GM23338 (cell line): ENCODE measurements at regions not wholly inside any gene's neighbourhood (a gene's known extent, or its start where the extent isn't known, plus 50 kb on each side); places are given as distances from the start of the nearest gene placed in this dataset.

Experiments used
- ATAC-seq: fragments of 200-7000 bp; cut with Tn5 transposase; 3 replicates; pipeline ENCODE4 v1.9.1; 2020
- DNase-seq: peaks from one replicate; pipeline ENCODE4 v3.0.0-alpha.2; 2015; ENCODE audit warnings: low spot score
- H2AFZ ChIP-seq: fragments of 200-600 bp; sonication (generic); 2 replicates; pipeline ENCODE4 v1.8.0; 2016; ENCODE audit warnings: antibody characterized with exemption, mild to moderate bottlenecking, moderate library complexity
- H3F3A ChIP-seq: fragments of 200-600 bp; sonication (generic); replicated peaks from 2 replicates; pipeline ENCODE4 v1.8.0; 2017; ENCODE audit warnings: antibody characterized with exemption, mixed run types, low read depth
- H3K27ac ChIP-seq: fragments of 200-600 bp; sonication (generic); 2 replicates; pipeline ENCODE4 v1.6.1; 2016; ENCODE audit warnings: low read depth
- H3K27me3 ChIP-seq: fragments of 200-600 bp; sonication (generic); 2 replicates; pipeline ENCODE4 v1.8.0; 2016; ENCODE audit warnings: mild to moderate bottlenecking, mixed run types, moderate library complexity; ENCODE audit not compliant: insufficient read depth
- H3K36me3 ChIP-seq: fragments of 200-600 bp; sonication (generic); 2 replicates; pipeline ENCODE4 v1.8.0; 2016; ENCODE audit warnings: mild to moderate bottlenecking; ENCODE audit not compliant: insufficient read depth
- H3K4me1 ChIP-seq: fragments of 200-600 bp; sonication (generic); 2 replicates; pipeline ENCODE4 v1.8.0; 2016; ENCODE audit warnings: mild to moderate bottlenecking, moderate library complexity; ENCODE audit not compliant: insufficient read depth
- H3K4me2 ChIP-seq: fragments of 200-600 bp; sonication (generic); 2 replicates; pipeline ENCODE4 v1.7.1; 2017; ENCODE audit warnings: mixed run types
- H3K4me3 ChIP-seq: fragments of 200-600 bp; sonication (generic); 2 replicates; pipeline ENCODE4 v1.6.1; 2016; ENCODE audit warnings: mixed run types
- H3K79me2 ChIP-seq: fragments of 200-600 bp; sonication (generic); replicated peaks from 2 replicates; pipeline ENCODE4 v1.8.0; 2017; ENCODE audit warnings: mild to moderate bottlenecking; ENCODE audit not compliant: insufficient read depth
- H3K9me2 ChIP-seq: fragments of 200-600 bp; sonication (generic); 2 replicates; pipeline ENCODE4 v1.8.0; 2017; ENCODE audit not compliant: insufficient read depth
- H4K20me1 ChIP-seq: fragments of 200-600 bp; sonication (generic); replicated peaks from 2 replicates; pipeline ENCODE4 v1.8.0; 2017; ENCODE audit warnings: mild to moderate bottlenecking; ENCODE audit not compliant: insufficient read depth
- H3K27ac Mint-ChIP-seq: 2 replicates; pipeline ENCODE4 v1.8.0; 2020; ENCODE audit warnings: inconsistent platforms, mild to moderate bottlenecking, moderate library complexity, mixed read lengths
- H3K27me3 Mint-ChIP-seq: 3 replicates; pipeline ENCODE4 v1.8.0; 2022; ENCODE audit warnings: low read depth, mild to moderate bottlenecking, moderate library complexity, mixed read lengths, inconsistent platforms; ENCODE audit not compliant: insufficient read depth, poor library complexity
- H3K36me3 Mint-ChIP-seq: 3 replicates; pipeline ENCODE4 v1.8.0; 2021; ENCODE audit warnings: low read depth, mild to moderate bottlenecking, inconsistent platforms, moderate library complexity, mixed read lengths
- H3K4me1 Mint-ChIP-seq: 3 replicates; pipeline ENCODE4 v1.8.0; 2020; ENCODE audit warnings: mild to moderate bottlenecking, inconsistent platforms, mixed read lengths
- H3K4me3 Mint-ChIP-seq: 3 replicates; pipeline ENCODE4 v1.8.0; 2021; ENCODE audit warnings: moderate library complexity, mild to moderate bottlenecking, inconsistent platforms, mixed read lengths
- H3K9me3 Mint-ChIP-seq: 3 replicates; pipeline ENCODE4 v1.8.0; 2020; ENCODE audit warnings: moderate library complexity, mild to moderate bottlenecking, inconsistent platforms, mixed read lengths
- CREB1 ChIP-seq: fragments of 250-450 bp; sonication (Bioruptor Pico); IDR thresholded peaks from 2 replicates; pipeline ENCODE4 v1.5.0; 2020; ENCODE audit warnings: low read depth, mild to moderate bottlenecking, moderate library complexity
- EZH2 ChIP-seq: fragments of 200-600 bp; sonication (generic); IDR thresholded peaks from one replicate; pipeline ENCODE4 v1.8.0; 2017; ENCODE audit warnings: antibody characterized with exemption, mild to moderate bottlenecking, low read depth; ENCODE audit not compliant: unreplicated experiment
- EZH2phosphoT487 ChIP-seq: fragments of 200-600 bp; sonication (generic); IDR thresholded peaks from one replicate; pipeline ENCODE4 v1.8.1; 2018; ENCODE audit warnings: antibody characterized with exemption; ENCODE audit not compliant: unreplicated experiment
- JUNB ChIP-seq: IDR thresholded peaks from one replicate; pipeline ENCODE4 v1.6.1; 2016; ENCODE audit warnings: antibody characterized with exemption; ENCODE audit not compliant: unreplicated experiment
- NANOG ChIP-seq: IDR thresholded peaks from 2 replicates; pipeline ENCODE4 v1.6.1; 2016; ENCODE audit warnings: antibody characterized with exemption, borderline replicate concordance
- POLR2AphosphoS5 ChIP-seq: IDR thresholded peaks from 2 replicates; pipeline ENCODE4 v1.6.1; 2016; ENCODE audit warnings: antibody characterized with exemption, low read depth
- STAT1 ChIP-seq: IDR thresholded peaks from one replicate; pipeline ENCODE4 v1.6.1; 2016; ENCODE audit warnings: antibody characterized with exemption; ENCODE audit not compliant: unreplicated experiment
- ZNF114 ChIP-seq: fragments of 250-450 bp; sonication (Bioruptor Pico); IDR thresholded peaks from 2 replicates; pipeline ENCODE4 v1.5.0; 2020; ENCODE audit warnings: mild to moderate bottlenecking, moderate library complexity
- ZNF331 ChIP-seq: fragments of 250-450 bp; sonication (Bioruptor Pico); IDR thresholded peaks from 2 replicates; pipeline ENCODE4 v1.5.0; 2020; ENCODE audit warnings: low read depth, mild to moderate bottlenecking, moderate library complexity
- TF ChIP-seq, protein P1 (sequence below): IDR thresholded peaks from one replicate; pipeline ENCODE4 v1.6.1; 2018; ENCODE audit warnings: antibody characterized with exemption; ENCODE audit not compliant: unreplicated experiment
- TF ChIP-seq, protein P2 (sequence below), 2 experiments: fragments of 200-600 bp in 1 of 2; sonication (generic) in 1 of 2; conservative IDR thresholded peaks; 2 replicates each; pipeline versions ENCODE4 v1.5.1 to v1.6.1; 2016 to 2017; ENCODE audit warnings: antibody characterized with exemption in 2 of 2, low read depth in 2 of 2, mild to moderate bottlenecking in 2 of 2, moderate library complexity in 1 of 2
- TF ChIP-seq, protein P3 (sequence below): IDR thresholded peaks from 2 replicates; pipeline ENCODE4 v1.6.1; 2016; ENCODE audit warnings: antibody characterized with exemption
- TF ChIP-seq, protein P4 (sequence below): fragments of 250-450 bp; sonication (Bioruptor Pico); IDR thresholded peaks from 2 replicates; pipeline ENCODE4 v1.5.0; 2020; ENCODE audit warnings: mild to moderate bottlenecking, moderate library complexity

DNA sequence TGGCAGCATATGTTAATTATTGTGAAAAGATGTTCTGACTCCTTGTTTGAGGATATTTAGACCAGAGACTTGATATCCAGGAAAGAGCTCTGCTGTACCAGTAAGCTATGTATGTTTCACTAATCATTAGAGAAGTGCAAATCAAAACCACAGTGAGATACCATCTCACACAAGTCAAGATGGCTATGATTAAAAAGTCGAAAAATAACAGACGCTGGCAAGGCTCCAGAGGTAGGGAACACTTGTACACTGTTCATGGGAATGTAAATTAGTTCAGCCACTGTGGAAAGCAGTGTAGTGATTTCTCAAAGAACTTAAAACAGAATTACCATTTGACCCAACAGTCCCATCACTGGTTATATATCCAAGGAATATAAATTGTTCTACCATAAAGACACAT, 171.6 kb downstream of the DPY19L2 start:
- no peaks in the 10 kb centered on the region for H3K4me1 Mint-ChIP-seq
- Histone ChIP-seq H3F3A (no peaks in the 10 kb centered on the region), H3K27ac (no peak overlapping the region), H3K79me2 (no peaks in the 10 kb centered on the region), H3K27me3 (no peaks in the 10 kb centered on the region), H3K9me2 (no peaks in the 10 kb centered on the region), H2AFZ (no peak overlapping the region), H3K4me1 (no peaks in the 10 kb centered on the region), H3K4me3 (no peak overlapping the region), H3K36me3 (no peaks in the 10 kb centered on the region), H3K4me2 (no peak overlapping the region), H4K20me1 (no peaks in the 10 kb centered on the region)
- peaks cover 2% of the 10 kb centered on the region for H3K27me3 Mint-ChIP-seq
- TF ChIP-seq, protein P1, sequence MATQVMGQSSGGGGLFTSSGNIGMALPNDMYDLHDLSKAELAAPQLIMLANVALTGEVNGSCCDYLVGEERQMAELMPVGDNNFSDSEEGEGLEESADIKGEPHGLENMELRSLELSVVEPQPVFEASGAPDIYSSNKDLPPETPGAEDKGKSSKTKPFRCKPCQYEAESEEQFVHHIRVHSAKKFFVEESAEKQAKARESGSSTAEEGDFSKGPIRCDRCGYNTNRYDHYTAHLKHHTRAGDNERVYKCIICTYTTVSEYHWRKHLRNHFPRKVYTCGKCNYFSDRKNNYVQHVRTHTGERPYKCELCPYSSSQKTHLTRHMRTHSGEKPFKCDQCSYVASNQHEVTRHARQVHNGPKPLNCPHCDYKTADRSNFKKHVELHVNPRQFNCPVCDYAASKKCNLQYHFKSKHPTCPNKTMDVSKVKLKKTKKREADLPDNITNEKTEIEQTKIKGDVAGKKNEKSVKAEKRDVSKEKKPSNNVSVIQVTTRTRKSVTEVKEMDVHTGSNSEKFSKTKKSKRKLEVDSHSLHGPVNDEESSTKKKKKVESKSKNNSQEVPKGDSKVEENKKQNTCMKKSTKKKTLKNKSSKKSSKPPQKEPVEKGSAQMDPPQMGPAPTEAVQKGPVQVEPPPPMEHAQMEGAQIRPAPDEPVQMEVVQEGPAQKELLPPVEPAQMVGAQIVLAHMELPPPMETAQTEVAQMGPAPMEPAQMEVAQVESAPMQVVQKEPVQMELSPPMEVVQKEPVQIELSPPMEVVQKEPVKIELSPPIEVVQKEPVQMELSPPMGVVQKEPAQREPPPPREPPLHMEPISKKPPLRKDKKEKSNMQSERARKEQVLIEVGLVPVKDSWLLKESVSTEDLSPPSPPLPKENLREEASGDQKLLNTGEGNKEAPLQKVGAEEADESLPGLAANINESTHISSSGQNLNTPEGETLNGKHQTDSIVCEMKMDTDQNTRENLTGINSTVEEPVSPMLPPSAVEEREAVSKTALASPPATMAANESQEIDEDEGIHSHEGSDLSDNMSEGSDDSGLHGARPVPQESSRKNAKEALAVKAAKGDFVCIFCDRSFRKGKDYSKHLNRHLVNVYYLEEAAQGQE, result no peak
- TF ChIP-seq, protein P2, sequence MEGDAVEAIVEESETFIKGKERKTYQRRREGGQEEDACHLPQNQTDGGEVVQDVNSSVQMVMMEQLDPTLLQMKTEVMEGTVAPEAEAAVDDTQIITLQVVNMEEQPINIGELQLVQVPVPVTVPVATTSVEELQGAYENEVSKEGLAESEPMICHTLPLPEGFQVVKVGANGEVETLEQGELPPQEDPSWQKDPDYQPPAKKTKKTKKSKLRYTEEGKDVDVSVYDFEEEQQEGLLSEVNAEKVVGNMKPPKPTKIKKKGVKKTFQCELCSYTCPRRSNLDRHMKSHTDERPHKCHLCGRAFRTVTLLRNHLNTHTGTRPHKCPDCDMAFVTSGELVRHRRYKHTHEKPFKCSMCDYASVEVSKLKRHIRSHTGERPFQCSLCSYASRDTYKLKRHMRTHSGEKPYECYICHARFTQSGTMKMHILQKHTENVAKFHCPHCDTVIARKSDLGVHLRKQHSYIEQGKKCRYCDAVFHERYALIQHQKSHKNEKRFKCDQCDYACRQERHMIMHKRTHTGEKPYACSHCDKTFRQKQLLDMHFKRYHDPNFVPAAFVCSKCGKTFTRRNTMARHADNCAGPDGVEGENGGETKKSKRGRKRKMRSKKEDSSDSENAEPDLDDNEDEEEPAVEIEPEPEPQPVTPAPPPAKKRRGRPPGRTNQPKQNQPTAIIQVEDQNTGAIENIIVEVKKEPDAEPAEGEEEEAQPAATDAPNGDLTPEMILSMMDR (conservative IDR thresholded peaks at IDR 0.05; ENCODE audit: low read depth in 2 of 2), result no peak
- TF ChIP-seq, protein P3, sequence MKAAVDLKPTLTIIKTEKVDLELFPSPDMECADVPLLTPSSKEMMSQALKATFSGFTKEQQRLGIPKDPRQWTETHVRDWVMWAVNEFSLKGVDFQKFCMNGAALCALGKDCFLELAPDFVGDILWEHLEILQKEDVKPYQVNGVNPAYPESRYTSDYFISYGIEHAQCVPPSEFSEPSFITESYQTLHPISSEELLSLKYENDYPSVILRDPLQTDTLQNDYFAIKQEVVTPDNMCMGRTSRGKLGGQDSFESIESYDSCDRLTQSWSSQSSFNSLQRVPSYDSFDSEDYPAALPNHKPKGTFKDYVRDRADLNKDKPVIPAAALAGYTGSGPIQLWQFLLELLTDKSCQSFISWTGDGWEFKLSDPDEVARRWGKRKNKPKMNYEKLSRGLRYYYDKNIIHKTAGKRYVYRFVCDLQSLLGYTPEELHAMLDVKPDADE, result no peak
- TF ChIP-seq EZH2, result no peak
- TF ChIP-seq NANOG, result no peak
- no peak for TF ChIP-seq ZNF331 (CRISPR knock-in tag)
- TF ChIP-seq EZH2phosphoT487, result no peak
- TF ChIP-seq STAT1, result no peak
- TF ChIP-seq ZNF114 (CRISPR knock-in tag), result no peak
- TF ChIP-seq, protein P4, sequence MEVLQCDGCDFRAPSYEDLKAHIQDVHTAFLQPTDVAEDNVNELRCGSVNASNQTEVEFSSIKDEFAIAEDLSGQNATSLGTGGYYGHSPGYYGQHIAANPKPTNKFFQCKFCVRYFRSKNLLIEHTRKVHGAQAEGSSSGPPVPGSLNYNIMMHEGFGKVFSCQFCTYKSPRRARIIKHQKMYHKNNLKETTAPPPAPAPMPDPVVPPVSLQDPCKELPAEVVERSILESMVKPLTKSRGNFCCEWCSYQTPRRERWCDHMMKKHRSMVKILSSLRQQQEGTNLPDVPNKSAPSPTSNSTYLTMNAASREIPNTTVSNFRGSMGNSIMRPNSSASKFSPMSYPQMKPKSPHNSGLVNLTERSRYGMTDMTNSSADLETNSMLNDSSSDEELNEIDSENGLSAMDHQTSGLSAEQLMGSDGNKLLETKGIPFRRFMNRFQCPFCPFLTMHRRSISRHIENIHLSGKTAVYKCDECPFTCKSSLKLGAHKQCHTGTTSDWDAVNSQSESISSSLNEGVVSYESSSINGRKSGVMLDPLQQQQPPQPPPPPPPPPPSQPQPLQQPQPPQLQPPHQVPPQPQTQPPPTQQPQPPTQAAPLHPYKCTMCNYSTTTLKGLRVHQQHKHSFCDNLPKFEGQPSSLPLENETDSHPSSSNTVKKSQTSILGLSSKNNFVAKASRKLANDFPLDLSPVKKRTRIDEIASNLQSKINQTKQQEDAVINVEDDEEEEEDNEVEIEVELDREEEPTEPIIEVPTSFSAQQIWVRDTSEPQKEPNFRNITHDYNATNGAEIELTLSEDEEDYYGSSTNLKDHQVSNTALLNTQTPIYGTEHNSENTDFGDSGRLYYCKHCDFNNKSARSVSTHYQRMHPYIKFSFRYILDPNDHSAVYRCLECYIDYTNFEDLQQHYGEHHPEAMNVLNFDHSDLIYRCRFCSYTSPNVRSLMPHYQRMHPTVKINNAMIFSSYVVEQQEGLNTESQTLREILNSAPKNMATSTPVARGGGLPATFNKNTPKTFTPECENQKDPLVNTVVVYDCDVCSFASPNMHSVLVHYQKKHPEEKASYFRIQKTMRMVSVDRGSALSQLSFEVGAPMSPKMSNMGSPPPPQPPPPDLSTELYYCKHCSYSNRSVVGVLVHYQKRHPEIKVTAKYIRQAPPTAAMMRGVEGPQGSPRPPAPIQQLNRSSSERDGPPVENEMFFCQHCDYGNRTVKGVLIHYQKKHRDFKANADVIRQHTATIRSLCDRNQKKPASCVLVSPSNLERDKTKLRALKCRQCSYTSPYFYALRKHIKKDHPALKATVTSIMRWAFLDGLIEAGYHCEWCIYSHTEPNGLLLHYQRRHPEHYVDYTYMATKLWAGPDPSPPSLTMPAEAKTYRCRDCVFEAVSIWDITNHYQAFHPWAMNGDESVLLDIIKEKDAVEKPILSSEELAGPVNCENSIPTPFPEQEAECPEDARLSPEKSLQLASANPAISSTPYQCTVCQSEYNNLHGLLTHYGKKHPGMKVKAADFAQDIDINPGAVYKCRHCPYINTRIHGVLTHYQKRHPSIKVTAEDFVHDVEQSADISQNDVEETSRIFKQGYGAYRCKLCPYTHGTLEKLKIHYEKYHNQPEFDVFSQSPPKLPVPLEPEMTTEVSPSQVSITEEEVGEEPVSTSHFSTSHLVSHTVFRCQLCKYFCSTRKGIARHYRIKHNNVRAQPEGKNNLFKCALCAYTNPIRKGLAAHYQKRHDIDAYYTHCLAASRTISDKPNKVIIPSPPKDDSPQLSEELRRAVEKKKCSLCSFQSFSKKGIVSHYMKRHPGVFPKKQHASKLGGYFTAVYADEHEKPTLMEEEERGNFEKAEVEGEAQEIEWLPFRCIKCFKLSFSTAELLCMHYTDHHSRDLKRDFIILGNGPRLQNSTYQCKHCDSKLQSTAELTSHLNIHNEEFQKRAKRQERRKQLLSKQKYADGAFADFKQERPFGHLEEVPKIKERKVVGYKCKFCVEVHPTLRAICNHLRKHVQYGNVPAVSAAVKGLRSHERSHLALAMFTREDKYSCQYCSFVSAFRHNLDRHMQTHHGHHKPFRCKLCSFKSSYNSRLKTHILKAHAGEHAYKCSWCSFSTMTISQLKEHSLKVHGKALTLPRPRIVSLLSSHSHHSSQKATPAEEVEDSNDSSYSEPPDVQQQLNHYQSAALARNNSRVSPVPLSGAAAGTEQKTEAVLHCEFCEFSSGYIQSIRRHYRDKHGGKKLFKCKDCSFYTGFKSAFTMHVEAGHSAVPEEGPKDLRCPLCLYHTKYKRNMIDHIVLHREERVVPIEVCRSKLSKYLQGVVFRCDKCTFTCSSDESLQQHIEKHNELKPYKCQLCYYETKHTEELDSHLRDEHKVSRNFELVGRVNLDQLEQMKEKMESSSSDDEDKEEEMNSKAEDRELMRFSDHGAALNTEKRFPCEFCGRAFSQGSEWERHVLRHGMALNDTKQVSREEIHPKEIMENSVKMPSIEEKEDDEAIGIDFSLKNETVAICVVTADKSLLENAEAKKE (CRISPR knock-in tag), result no peak
- TF ChIP-seq JUNB, result no peak
- no peak for TF ChIP-seq POLR2AphosphoS5
- no peak for TF ChIP-seq CREB1
- H3K36me3 Mint-ChIP-seq, result no peaks in the 10 kb centered on the region
- no peak overlapping the region for H3K27ac Mint-ChIP-seq
- H3K9me3 Mint-ChIP-seq, result peaks cover 10% of the 10 kb centered on the region
- no peak for DNase-seq
- no peak for ATAC-seq
- no peak overlapping the region for H3K4me3 Mint-ChIP-seq
